GM12891 (cell line): ENCODE measurements at regions not wholly inside any gene's neighbourhood (a gene's known extent, or its start where the extent isn't known, plus 50 kb on each side); places are given as distances from the start of the nearest gene placed in this dataset.
"Not testable (repeated sequence)": the region's sequence is repeated elsewhere in the genome, so short reads cannot be mapped to it uniquely, and the experiment has no call there.

Source experiments
- POLR2A ChIP-seq: IDR thresholded peaks from 2 replicates; pipeline ENCODE4 v1.6.1; 2011; ENCODE audit warnings: low read depth, low read length, control low read depth
- POLR2AphosphoS5 ChIP-seq: IDR thresholded peaks from 2 replicates; pipeline ENCODE4 v1.6.1; 2011; ENCODE audit warnings: low read depth, low read length, control low read depth
- POU2F2 ChIP-seq: IDR thresholded peaks from 2 replicates; pipeline ENCODE4 v1.6.1; 2011; ENCODE audit warnings: low read depth, mild to moderate bottlenecking, control low read depth, low read length, moderate library complexity

DNA sequence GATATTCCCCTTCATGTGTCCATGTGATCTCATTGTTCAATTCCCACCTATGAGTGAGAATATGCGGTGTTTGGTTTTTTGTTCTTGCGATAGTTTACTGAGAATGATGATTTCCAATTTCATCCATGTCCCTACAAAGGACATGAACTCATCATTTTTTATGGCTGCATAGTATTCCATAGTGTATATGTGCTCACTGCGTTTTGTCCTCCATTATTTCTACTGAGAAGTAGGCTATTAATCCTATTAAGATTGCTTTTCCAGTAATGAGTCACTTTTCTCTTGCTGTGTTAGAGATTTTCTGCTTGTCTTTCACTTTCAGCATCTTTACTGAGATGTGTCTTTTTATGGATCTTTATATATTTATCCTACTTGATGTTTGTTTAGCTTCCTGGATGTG is 492.1 kb downstream of the SUCLG1 start:
- TF ChIP-seq POLR2A, POLR2AphosphoS5, POU2F2: not testable (repeated sequence)
